Central memory CD8-positive, alpha-beta T cell (primary cell): ENCODE measurements at regions not wholly inside any gene's neighbourhood (a gene's known extent, or its start where the extent isn't known, plus 50 kb on each side); places are given as distances from the start of the nearest gene placed in this dataset.
A peak's percentile ranks its signal among the peaks of the same experiment; 100 is the strongest.

Experiments
- ATAC-seq: fragments of 150-1000 bp; cut with Tn5 transposase; replicated peaks from 2 replicates; pipeline ENCODE4 v1.10.0; 2022; ENCODE audit warnings: mild to moderate bottlenecking, moderate FRiP score, moderate number of reproducible peaks; ENCODE audit not compliant: poor library complexity, severe bottlenecking; ENCODE audit errors: extremely low read depth
- DNase-seq, 2 donors: peaks; one replicate each; pipeline ENCODE4 v3.0.0; 2021; ENCODE audit warnings: low spot score in 2 of 2
- H3K27ac Mint-ChIP-seq: one replicate; pipeline ENCODE4 v1.8.0; 2022; ENCODE audit warnings: low read depth, mild to moderate bottlenecking, moderate library complexity, mixed read lengths
- H3K27me3 Mint-ChIP-seq: one replicate; pipeline ENCODE4 v1.8.0; 2022; ENCODE audit warnings: mixed read lengths
- H3K36me3 Mint-ChIP-seq: one replicate; pipeline ENCODE4 v1.8.0; 2022; ENCODE audit warnings: mild to moderate bottlenecking, moderate library complexity, mixed read lengths; ENCODE audit not compliant: insufficient read depth
- H3K4me1 Mint-ChIP-seq: one replicate; pipeline ENCODE4 v1.8.0; 2022; ENCODE audit warnings: mixed read lengths
- H3K4me3 Mint-ChIP-seq: one replicate; pipeline ENCODE4 v1.8.0; 2022; ENCODE audit warnings: mild to moderate bottlenecking, moderate library complexity, mixed read lengths
- H3K9me3 Mint-ChIP-seq: one replicate; pipeline ENCODE4 v1.8.0; 2022; ENCODE audit warnings: mixed read lengths

GRCh38 chr6:186340-186965, 105.8 kb upstream of the DUSP22 start:
- Mint-ChIP-seq H3K9me3 (no peaks in the 10 kb centered on the region), H3K36me3 (peaks cover 4% of the 10 kb centered on the region), H3K4me1 (peaks cover 27% of the 10 kb centered on the region), H3K4me3 (no peak overlapping the region), H3K27ac (no peak overlapping the region), H3K27me3 (no peaks in the 10 kb centered on the region)
- no peak for DNase-seq
- ATAC-seq = no peak

GRCh38 chr6:187210-187861, 105.0 kb upstream of the DUSP22 start:
- H3K36me3 Mint-ChIP-seq = peaks cover 4% of the 10 kb centered on the region
- H3K4me1 Mint-ChIP-seq = peaks cover 27% of the 10 kb centered on the region
- no peaks in the 10 kb centered on the region for H3K9me3 Mint-ChIP-seq
- H3K4me3 Mint-ChIP-seq = no peak overlapping the region
- DNase-seq = no peak
- ATAC-seq = no peak
- no peaks in the 10 kb centered on the region for H3K27me3 Mint-ChIP-seq
- no peak overlapping the region for H3K27ac Mint-ChIP-seq

GRCh38 chr6:188821-189655, 103.2 kb upstream of the DUSP22 start:
- Mint-ChIP-seq H3K27me3 (no peaks in the 10 kb centered on the region), H3K36me3 (peaks cover 4% of the 10 kb centered on the region), H3K27ac (peak overlapping the region; percentile 93), H3K9me3 (no peaks in the 10 kb centered on the region), H3K4me3 (peak overlapping the region; percentile 21), H3K4me1 (peaks cover 39% of the 10 kb centered on the region)
- ATAC-seq (peak; percentile 86), DNase-seq (peak; percentile 63 to 74)

- DNase-seq (no peak), ATAC-seq (no peak)
- Mint-ChIP-seq H3K27me3 (no peaks in the 10 kb centered on the region), H3K36me3 (peaks cover 8% of the 10 kb centered on the region), H3K4me3 (peak overlapping the region; percentile 59), H3K4me1 (peaks cover 45% of the 10 kb centered on the region), H3K9me3 (no peaks in the 10 kb centered on the region), H3K27ac (peak overlapping the region; percentile 93)
These were observed 102.6 kb upstream of the DUSP22 start for GRCh38 chr6:189676-190075.

GRCh38 chr6:190596-191395, 101.5 kb upstream of the DUSP22 start:
- H3K27ac Mint-ChIP-seq = peak overlapping the region; percentile 93
- H3K36me3 Mint-ChIP-seq = peaks cover 11% of the 10 kb centered on the region
- no peak for ATAC-seq
- peaks cover 54% of the 10 kb centered on the region for H3K4me1 Mint-ChIP-seq
- H3K4me3 Mint-ChIP-seq = peak overlapping the region; percentile 59
- H3K9me3 Mint-ChIP-seq = no peaks in the 10 kb centered on the region
- no peak for DNase-seq
- H3K27me3 Mint-ChIP-seq = no peaks in the 10 kb centered on the region

- peaks cover 63% of the 10 kb centered on the region for H3K4me1 Mint-ChIP-seq
- H3K4me3 Mint-ChIP-seq = no peak overlapping the region
- H3K27ac Mint-ChIP-seq = no peak overlapping the region
These were observed 100.6 kb upstream of the DUSP22 start for GRCh38 chr6:191487-192312.

GRCh38 chr6:192313-192664, 100.0 kb upstream of the DUSP22 start:
- Mint-ChIP-seq H3K9me3 (no peaks in the 10 kb centered on the region), H3K27me3 (no peaks in the 10 kb centered on the region), H3K36me3 (peaks cover 11% of the 10 kb centered on the region), H3K27ac (peak overlapping the region; percentile 82), H3K4me3 (no peak overlapping the region), H3K4me1 (peaks cover 63% of the 10 kb centered on the region)
- DNase-seq = no peak
- ATAC-seq = no peak

More at GRCh38 chr6:191487-192312, 100.6 kb upstream of the DUSP22 start:
- no peak for DNase-seq
- ATAC-seq = no peak
- Mint-ChIP-seq H3K36me3 (peaks cover 11% of the 10 kb centered on the region), H3K27me3 (no peaks in the 10 kb centered on the region), H3K9me3 (no peaks in the 10 kb centered on the region)

GRCh38 chr6:193180-193579, 99.1 kb upstream of the DUSP22 start:
- H3K27ac Mint-ChIP-seq = peak overlapping the region; percentile 82
- H3K9me3 Mint-ChIP-seq = no peaks in the 10 kb centered on the region
- H3K4me1 Mint-ChIP-seq = peaks cover 63% of the 10 kb centered on the region
- H3K4me3 Mint-ChIP-seq = no peak overlapping the region
- no peak for DNase-seq
- peaks cover 11% of the 10 kb centered on the region for H3K36me3 Mint-ChIP-seq
- ATAC-seq = no peak
- H3K27me3 Mint-ChIP-seq = no peaks in the 10 kb centered on the region

GRCh38 chr6:193773-194310, 98.4 kb upstream of the DUSP22 start:
- no peak for DNase-seq
- peaks cover 11% of the 10 kb centered on the region for H3K36me3 Mint-ChIP-seq
- H3K27me3 Mint-ChIP-seq = no peaks in the 10 kb centered on the region
- peak overlapping the region; percentile 82 for H3K27ac Mint-ChIP-seq
- H3K4me3 Mint-ChIP-seq = peak overlapping the region; percentile 59
- H3K4me1 Mint-ChIP-seq = peaks cover 60% of the 10 kb centered on the region
- peak; percentile 81 for ATAC-seq
- H3K9me3 Mint-ChIP-seq = no peaks in the 10 kb centered on the region

- DNase-seq (no peak), ATAC-seq (no peak)
- H3K27me3 Mint-ChIP-seq = no peaks in the 10 kb centered on the region
- no peaks in the 10 kb centered on the region for H3K9me3 Mint-ChIP-seq
- H3K4me3 Mint-ChIP-seq = no peak overlapping the region
- no peak overlapping the region for H3K27ac Mint-ChIP-seq
- peaks cover 6% of the 10 kb centered on the region for H3K36me3 Mint-ChIP-seq
- peaks cover 39% of the 10 kb centered on the region for H3K4me1 Mint-ChIP-seq
These were observed 96.4 kb upstream of the DUSP22 start for GRCh38 chr6:195861-196360.

- H3K9me3 Mint-ChIP-seq = no peaks in the 10 kb centered on the region
- no peak for ATAC-seq
- peaks cover 6% of the 10 kb centered on the region for H3K36me3 Mint-ChIP-seq
- peaks cover 36% of the 10 kb centered on the region for H3K4me1 Mint-ChIP-seq
- no peak overlapping the region for H3K4me3 Mint-ChIP-seq
- no peak overlapping the region for H3K27ac Mint-ChIP-seq
- no peaks in the 10 kb centered on the region for H3K27me3 Mint-ChIP-seq
- no peak for DNase-seq
These were observed 95.7 kb upstream of the DUSP22 start for GRCh38 chr6:196543-196942.
